NCI-H2107 (cell line): ENCODE measurements at regions not wholly inside any gene's neighbourhood (a gene's known extent, or its start where the extent isn't known, plus 50 kb on each side); places are given as distances from the start of the nearest gene placed in this dataset.

Experiments used
- DNase-seq: peaks from one replicate; lab custom pipeline; 2025; lab: John Stamatoyannopoulos, UW

- no peak for DNase-seq
These were observed 61.2 kb downstream of the MAGED1 start for GRCh38 chrX:51954592-51954991.

DNA sequence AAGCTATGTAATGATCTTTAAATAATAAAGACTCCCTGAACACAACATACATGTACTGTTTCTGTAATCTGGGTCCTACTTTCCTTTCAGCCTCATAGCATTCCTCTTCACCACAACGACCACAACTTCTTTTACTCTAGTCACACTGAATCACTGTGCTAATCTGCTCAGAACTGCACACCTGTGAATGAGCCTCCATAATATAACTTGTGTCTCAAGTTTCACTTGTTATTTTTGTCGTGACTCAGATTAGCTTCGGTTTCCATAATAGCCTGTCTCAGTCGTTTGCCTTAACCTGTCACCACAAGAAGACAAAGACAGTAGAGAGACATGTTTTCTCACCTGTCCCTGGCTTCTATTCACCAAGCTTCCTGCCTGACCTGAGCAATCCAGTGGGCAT is 61.8 kb downstream of the MAGED1 start:
- peak; percentile 7 for DNase-seq

DNA sequence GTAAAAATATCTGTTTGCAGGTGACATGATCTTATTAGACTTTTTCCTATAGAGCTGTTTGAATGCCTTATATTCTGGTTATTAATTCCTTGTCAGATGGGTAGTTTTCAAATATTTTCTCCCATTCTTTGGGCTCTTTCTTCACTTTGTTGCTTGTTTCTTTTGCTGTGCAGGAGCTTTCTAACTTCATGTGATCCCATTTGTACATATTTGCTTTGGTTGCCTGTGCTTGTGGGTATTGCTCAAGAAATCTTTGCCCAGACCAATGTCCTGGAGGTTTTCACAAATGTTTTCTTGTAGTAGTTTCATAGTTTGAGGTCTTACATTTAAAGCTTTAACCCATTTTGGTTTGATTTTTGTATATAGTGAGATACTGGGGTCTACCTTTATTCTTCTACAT is 63.0 kb downstream of the MAGED1 start:
- DNase-seq: no peak

GRCh38 chrX:51975360-51975759 is 81.9 kb downstream of the MAGED1 start:
- DNase-seq: no peak

DNA sequence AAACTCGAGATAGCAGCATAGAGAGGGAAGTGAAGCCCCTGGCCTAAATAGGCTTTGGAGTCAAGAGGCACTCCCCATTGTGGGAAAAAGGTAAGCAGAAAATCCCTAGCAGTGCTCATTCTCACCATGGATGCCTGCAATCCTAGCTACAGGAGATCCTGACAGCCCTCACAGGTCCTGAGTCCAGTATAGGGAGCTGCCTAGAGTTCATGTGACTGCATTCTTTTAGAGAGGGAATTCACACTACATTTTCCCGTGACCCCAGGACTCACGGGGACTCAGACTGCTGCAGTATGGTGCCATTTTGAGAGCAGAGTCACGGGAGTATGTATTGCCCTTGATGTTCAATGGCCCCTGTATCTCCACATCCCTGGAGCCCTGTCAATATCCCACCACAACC is 82.4 kb downstream of the MAGED1 start:
- DNase-seq: no peak

DNA sequence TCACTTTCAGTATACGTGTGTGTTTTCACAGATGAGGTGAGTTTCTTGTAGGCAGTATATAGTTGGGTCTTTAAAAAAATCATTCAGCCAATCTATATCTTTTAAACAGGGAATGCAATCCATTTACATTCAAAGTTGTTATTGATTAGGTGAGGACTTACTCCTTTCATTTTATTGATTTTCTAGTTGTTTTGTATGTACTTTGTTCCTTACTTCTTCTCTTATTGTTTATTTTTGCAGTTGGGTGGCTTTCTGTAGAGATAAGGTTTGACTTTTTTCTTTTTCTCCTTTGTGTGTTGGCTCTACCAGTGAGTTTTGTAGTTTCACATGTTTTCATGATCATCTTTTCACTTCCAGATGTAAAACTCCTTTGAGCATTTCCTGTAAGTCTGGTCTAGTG is 83.1 kb downstream of the MAGED1 start:
- DNase-seq: no peak
